GM12878 (cell line): ENCODE measurements at regions not wholly inside any gene's neighbourhood (a gene's known extent, or its start where the extent isn't known, plus 50 kb on each side); places are given as distances from the start of the nearest gene placed in this dataset.

Source experiments
- FOXM1 ChIP-seq: IDR thresholded peaks from 2 replicates; pipeline ENCODE4 v1.6.1; 2012; ENCODE audit warnings: low read depth, mild to moderate bottlenecking, inconsistent platforms, low read length, moderate library complexity
- POLR2A ChIP-seq: IDR thresholded peaks from 2 replicates; pipeline ENCODE4 v1.6.1; 2011; ENCODE audit warnings: low read depth, mild to moderate bottlenecking, low read length
- TF ChIP-seq, protein P1 (sequence below): IDR thresholded peaks from 2 replicates; pipeline ENCODE4 v1.6.1; 2011; ENCODE audit warnings: borderline replicate concordance, low read depth, mild to moderate bottlenecking, moderate library complexity, low read length; ENCODE audit not compliant: insufficient read depth, poor library complexity, severe bottlenecking

DNA sequence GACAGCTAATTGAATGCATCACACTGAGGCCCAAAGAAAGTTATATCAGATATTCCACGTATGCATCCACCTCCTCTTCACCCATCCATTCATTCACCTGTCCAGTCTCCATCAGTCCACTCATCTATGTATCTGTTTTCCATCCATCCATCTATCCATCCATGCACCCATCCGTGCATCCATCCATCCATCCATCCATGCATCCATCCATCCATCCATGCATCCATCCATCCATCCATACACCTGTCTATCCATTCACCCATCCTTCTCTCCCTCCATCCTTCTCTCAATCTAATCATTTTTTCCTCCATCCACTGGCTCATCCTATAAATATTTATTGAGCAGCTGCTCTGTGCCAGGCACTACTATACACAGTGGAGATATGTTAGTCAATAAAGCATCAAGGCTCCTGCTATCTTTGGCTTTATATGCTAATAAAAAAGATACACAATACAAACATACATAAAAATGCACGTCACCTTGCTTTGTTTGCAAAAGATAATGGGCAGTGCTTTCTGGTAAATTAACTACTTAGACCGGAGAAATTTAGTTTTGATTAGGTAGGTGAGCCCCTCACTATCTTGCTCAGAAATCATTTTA is 442.0 kb upstream of the KLF6 start:
- TF ChIP-seq FOXM1: no peak
- no peak for TF ChIP-seq POLR2A
- TF ChIP-seq, protein P1, sequence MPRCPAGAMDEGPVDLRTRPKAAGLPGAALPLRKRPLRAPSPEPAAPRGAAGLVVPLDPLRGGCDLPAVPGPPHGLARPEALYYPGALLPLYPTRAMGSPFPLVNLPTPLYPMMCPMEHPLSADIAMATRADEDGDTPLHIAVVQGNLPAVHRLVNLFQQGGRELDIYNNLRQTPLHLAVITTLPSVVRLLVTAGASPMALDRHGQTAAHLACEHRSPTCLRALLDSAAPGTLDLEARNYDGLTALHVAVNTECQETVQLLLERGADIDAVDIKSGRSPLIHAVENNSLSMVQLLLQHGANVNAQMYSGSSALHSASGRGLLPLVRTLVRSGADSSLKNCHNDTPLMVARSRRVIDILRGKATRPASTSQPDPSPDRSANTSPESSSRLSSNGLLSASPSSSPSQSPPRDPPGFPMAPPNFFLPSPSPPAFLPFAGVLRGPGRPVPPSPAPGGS: no peak
